Hepatocyte (in vitro differentiated cells): ENCODE measurements at regions not wholly inside any gene's neighbourhood (a gene's known extent, or its start where the extent isn't known, plus 50 kb on each side); places are given as distances from the start of the nearest gene placed in this dataset.

Experiments used
- DNase-seq: peaks from one replicate; pipeline ENCODE4 v3.0.0-alpha.2; 2016; ENCODE audit warnings: low spot score
- H2AFZ ChIP-seq: fragments of 200-600 bp; sonication (generic); 2 replicates; pipeline ENCODE4 v1.6.0; 2016; ENCODE audit warnings: antibody characterized with exemption, mild to moderate bottlenecking
- H3K27ac ChIP-seq: fragments of 200-600 bp; sonication (generic); 2 replicates; pipeline ENCODE4 v1.5.1; 2016; ENCODE audit warnings: mild to moderate bottlenecking
- H3K27me3 ChIP-seq: fragments of 200-600 bp; sonication (generic); 2 replicates; pipeline ENCODE4 v1.6.1; 2016
- H3K36me3 ChIP-seq: fragments of 200-600 bp; sonication (generic); replicated peaks from 2 replicates; pipeline ENCODE4 v1.5.1; 2016; ENCODE audit warnings: low read depth; ENCODE audit not compliant: insufficient read depth
- H3K4me1 ChIP-seq: fragments of 200-600 bp; sonication (generic); 2 replicates; pipeline ENCODE4 v1.5.1; 2016; ENCODE audit warnings: mild to moderate bottlenecking, moderate library complexity; ENCODE audit not compliant: insufficient read depth
- H3K4me2 ChIP-seq: fragments of 200-600 bp; sonication (generic); 2 replicates; pipeline ENCODE4 v1.6.0; 2016
- H3K4me3 ChIP-seq: fragments of 200-600 bp; sonication (generic); 2 replicates; pipeline ENCODE4 v1.5.1; 2016; ENCODE audit warnings: mild to moderate bottlenecking
- H3K79me2 ChIP-seq: fragments of 200-600 bp; sonication (generic); 2 replicates; pipeline ENCODE4 v1.6.0; 2017; ENCODE audit warnings: mild to moderate bottlenecking
- H3K9me2 ChIP-seq: fragments of 200-600 bp; sonication (generic); replicated peaks from 2 replicates; pipeline ENCODE4 v1.6.0; 2017; ENCODE audit warnings: mild to moderate bottlenecking; ENCODE audit not compliant: insufficient read depth
- H3K9me3 ChIP-seq: fragments of 200-600 bp; sonication (generic); 2 replicates; pipeline ENCODE4 v1.5.1; 2016; ENCODE audit warnings: low read depth, mild to moderate bottlenecking
- H4K20me1 ChIP-seq: fragments of 200-600 bp; sonication (generic); 2 replicates; pipeline ENCODE4 v1.6.0; 2016; ENCODE audit warnings: mild to moderate bottlenecking; ENCODE audit not compliant: insufficient read depth, poor library complexity, severe bottlenecking
- EZH2 ChIP-seq: fragments of 200-600 bp; sonication (generic); IDR thresholded peaks from 2 replicates; pipeline ENCODE4 v1.6.1; 2016; ENCODE audit warnings: antibody characterized with exemption, mild to moderate bottlenecking, borderline replicate concordance
- EZH2phosphoT487 ChIP-seq: fragments of 200-600 bp; sonication (generic); IDR thresholded peaks from one replicate; pipeline ENCODE4 v1.6.1; 2018; ENCODE audit warnings: antibody characterized with exemption, mild to moderate bottlenecking, low read depth, moderate library complexity; ENCODE audit not compliant: unreplicated experiment, severe bottlenecking
- WGBS: methylation state at CpG from one replicate; pipeline ENCODE4 v1.1.6; 2016; ENCODE audit warnings: low lambda C conversion rate; ENCODE audit errors: missing lambda C conversion rate; 5-methylcytosine and 5-hydroxymethylcytosine counted together
- TF ChIP-seq, protein P1 (sequence below): fragments of 200-600 bp; sonication (generic); IDR thresholded peaks from 2 replicates; pipeline ENCODE4 v1.5.1; 2016; ENCODE audit warnings: antibody characterized with exemption, mild to moderate bottlenecking; ENCODE audit not compliant: poor library complexity

DNA sequence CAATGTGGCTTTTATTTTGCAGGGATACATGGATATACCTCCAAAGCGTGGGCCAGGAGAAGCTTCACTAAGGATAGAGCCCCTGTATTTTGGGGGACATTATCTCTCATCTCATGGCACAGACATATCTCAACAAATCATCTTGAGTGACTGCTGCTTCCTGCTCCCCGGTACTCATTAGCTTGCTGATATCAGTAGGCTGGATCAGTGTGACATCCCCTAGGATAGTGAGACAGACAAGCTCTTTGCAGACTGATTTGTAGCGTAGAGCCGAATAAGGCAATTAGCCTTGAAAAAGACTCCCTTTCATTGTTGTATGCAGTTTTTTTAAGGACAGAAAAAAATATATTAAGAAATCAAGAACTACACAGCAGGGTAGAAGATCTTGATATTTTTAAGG, 237.7 kb upstream of the CDH9 start:
- no peak for DNase-seq
- 69% methylated on average over 4 of the region's 4 CpGs for WGBS
- H3K79me2 ChIP-seq, result no peaks in the 10 kb centered on the region
- no peak overlapping the region for H3K4me3 ChIP-seq
- H3K4me2 ChIP-seq, result no peak overlapping the region
- H3K36me3 ChIP-seq, result no peaks in the 10 kb centered on the region
- no peaks in the 10 kb centered on the region for H3K9me3 ChIP-seq
- no peaks in the 10 kb centered on the region for H3K4me1 ChIP-seq
- no peak overlapping the region for H2AFZ ChIP-seq
- no peaks in the 10 kb centered on the region for H4K20me1 ChIP-seq
- H3K27ac ChIP-seq, result no peak overlapping the region
- no peaks in the 10 kb centered on the region for H3K27me3 ChIP-seq
- TF ChIP-seq, protein P1, sequence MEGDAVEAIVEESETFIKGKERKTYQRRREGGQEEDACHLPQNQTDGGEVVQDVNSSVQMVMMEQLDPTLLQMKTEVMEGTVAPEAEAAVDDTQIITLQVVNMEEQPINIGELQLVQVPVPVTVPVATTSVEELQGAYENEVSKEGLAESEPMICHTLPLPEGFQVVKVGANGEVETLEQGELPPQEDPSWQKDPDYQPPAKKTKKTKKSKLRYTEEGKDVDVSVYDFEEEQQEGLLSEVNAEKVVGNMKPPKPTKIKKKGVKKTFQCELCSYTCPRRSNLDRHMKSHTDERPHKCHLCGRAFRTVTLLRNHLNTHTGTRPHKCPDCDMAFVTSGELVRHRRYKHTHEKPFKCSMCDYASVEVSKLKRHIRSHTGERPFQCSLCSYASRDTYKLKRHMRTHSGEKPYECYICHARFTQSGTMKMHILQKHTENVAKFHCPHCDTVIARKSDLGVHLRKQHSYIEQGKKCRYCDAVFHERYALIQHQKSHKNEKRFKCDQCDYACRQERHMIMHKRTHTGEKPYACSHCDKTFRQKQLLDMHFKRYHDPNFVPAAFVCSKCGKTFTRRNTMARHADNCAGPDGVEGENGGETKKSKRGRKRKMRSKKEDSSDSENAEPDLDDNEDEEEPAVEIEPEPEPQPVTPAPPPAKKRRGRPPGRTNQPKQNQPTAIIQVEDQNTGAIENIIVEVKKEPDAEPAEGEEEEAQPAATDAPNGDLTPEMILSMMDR, result no peak
- TF ChIP-seq EZH2 (no peak), EZH2phosphoT487 (no peak)
- no peaks in the 10 kb centered on the region for H3K9me2 ChIP-seq

DNA sequence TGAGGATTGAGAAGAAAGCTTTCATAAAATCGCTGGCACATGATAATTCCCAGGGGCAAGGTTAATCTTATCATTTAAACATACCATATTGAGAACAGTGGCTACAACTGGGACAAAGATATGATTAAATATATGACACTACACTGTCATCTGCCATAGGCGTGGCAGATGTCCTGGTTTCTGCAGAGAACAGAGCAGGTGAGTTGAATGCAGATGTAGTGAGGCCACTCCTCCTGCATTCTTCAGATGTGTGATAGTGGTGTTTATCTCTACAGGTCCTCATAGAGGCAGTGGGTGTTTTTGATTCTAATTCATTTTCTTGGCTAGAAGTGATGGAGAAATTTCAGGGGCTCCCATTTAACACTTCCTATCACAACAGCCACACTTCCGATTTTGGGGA, 237.0 kb upstream of the CDH9 start:
- no peak for DNase-seq
- H3K9me3 ChIP-seq, result no peaks in the 10 kb centered on the region
- H2AFZ ChIP-seq, result no peak overlapping the region
- H3K79me2 ChIP-seq, result no peaks in the 10 kb centered on the region
- H3K4me2 ChIP-seq, result no peak overlapping the region
- no peaks in the 10 kb centered on the region for H3K27me3 ChIP-seq
- TF ChIP-seq, protein P1, result no peak
- TF ChIP-seq EZH2phosphoT487 (no peak), EZH2 (no peak)
- H3K9me2 ChIP-seq, result no peaks in the 10 kb centered on the region
- no peaks in the 10 kb centered on the region for H3K4me1 ChIP-seq
- no peak overlapping the region for H3K4me3 ChIP-seq
- no peaks in the 10 kb centered on the region for H3K36me3 ChIP-seq
- H4K20me1 ChIP-seq, result no peaks in the 10 kb centered on the region
- 81% methylated on average over 3 of the region's 3 CpGs for WGBS
- H3K27ac ChIP-seq, result no peak overlapping the region

DNA sequence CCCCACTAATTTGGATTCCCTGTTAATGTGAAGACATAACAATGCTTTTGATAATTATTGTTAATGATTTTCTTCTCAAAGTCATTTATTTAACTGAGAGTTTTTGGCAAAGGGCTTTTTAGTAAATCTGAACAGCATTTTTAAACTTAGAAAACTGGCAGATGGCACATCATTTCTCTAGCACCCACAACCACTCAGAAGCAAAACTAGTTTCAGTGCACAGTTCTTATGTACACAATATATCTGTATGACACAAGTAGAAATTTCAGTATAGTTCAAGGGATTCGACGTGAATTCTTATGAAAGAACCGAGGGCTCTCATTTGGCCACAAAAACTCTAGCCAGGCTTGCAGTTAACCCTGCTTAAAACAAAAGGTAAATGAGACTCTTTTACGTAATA, 231.4 kb upstream of the CDH9 start:
- no peaks in the 10 kb centered on the region for H3K36me3 ChIP-seq
- 94% methylated on average over 4 of the region's 4 CpGs for WGBS
- no peaks in the 10 kb centered on the region for H3K9me3 ChIP-seq
- H3K4me2 ChIP-seq, result no peak overlapping the region
- no peak overlapping the region for H2AFZ ChIP-seq
- TF ChIP-seq EZH2 (no peak), EZH2phosphoT487 (no peak)
- TF ChIP-seq, protein P1, result no peak
- no peaks in the 10 kb centered on the region for H4K20me1 ChIP-seq
- H3K27me3 ChIP-seq, result no peaks in the 10 kb centered on the region
- H3K4me3 ChIP-seq, result no peak overlapping the region
- no peaks in the 10 kb centered on the region for H3K9me2 ChIP-seq
- DNase-seq, result no peak
- H3K79me2 ChIP-seq, result no peaks in the 10 kb centered on the region
- no peaks in the 10 kb centered on the region for H3K4me1 ChIP-seq
- H3K27ac ChIP-seq, result no peak overlapping the region
